Right atrium auricular region (tissue), 2 donors: ENCODE measurements at regions not wholly inside any gene's neighbourhood (a gene's known extent, or its start where the extent isn't known, plus 50 kb on each side); places are given as distances from the start of the nearest gene placed in this dataset.

ENCODE experiments used
- DNase-seq: peaks from one replicate; pipeline ENCODE4 v3.0.0-alpha.2; 2019; ENCODE audit warnings: low spot score
- H3K27ac ChIP-seq, 2 donors: fragments of 200-600 bp; sonication (generic); 1 replicate in 1 of 2; 2 replicates in 1 of 2; pipeline ENCODE4 v1.5.1; 2016 to 2019
- H3K27me3 ChIP-seq, 2 donors: fragments of 200-600 bp; sonication (generic); one replicate each; pipeline versions ENCODE4 v1.5.1 to v1.6.0; 2017 to 2019
- H3K36me3 ChIP-seq: fragments of 200-600 bp; sonication (generic); one replicate; pipeline ENCODE4 v1.5.1; 2016
- H3K4me1 ChIP-seq, 2 donors: fragments of 200-600 bp; sonication (generic); one replicate each; pipeline versions ENCODE4 v1.5.1 to v1.6.0; 2017 to 2019
- H3K4me3 ChIP-seq, 2 donors: fragments of 200-600 bp; sonication (generic); 1 replicate in 1 of 2; 2 replicates in 1 of 2; pipeline ENCODE4 v1.5.1; 2017 to 2019; ENCODE audit warnings: mild to moderate bottlenecking in 1 of 2, moderate library complexity in 1 of 2
- H3K9me3 ChIP-seq, 2 donors: fragments of 200-600 bp; sonication (generic); one replicate each; pipeline ENCODE4 v1.5.1; 2019
- TF ChIP-seq, protein P1 (sequence below), 2 donors: fragments of 200-600 bp; sonication (generic); IDR thresholded peaks; one replicate each; pipeline ENCODE4 v1.5.1; 2019; ENCODE audit warnings: antibody characterized with exemption in 2 of 2

- no peak for DNase-seq
- Histone ChIP-seq H3K4me1 (no peaks in the 10 kb centered on the region), H3K4me3 (no peak overlapping the region), H3K9me3 (no peaks in the 10 kb centered on the region), H3K27me3 (no peaks in the 10 kb centered on the region), H3K27ac (no peak overlapping the region), H3K36me3 (no peaks in the 10 kb centered on the region)
- TF ChIP-seq, protein P1, sequence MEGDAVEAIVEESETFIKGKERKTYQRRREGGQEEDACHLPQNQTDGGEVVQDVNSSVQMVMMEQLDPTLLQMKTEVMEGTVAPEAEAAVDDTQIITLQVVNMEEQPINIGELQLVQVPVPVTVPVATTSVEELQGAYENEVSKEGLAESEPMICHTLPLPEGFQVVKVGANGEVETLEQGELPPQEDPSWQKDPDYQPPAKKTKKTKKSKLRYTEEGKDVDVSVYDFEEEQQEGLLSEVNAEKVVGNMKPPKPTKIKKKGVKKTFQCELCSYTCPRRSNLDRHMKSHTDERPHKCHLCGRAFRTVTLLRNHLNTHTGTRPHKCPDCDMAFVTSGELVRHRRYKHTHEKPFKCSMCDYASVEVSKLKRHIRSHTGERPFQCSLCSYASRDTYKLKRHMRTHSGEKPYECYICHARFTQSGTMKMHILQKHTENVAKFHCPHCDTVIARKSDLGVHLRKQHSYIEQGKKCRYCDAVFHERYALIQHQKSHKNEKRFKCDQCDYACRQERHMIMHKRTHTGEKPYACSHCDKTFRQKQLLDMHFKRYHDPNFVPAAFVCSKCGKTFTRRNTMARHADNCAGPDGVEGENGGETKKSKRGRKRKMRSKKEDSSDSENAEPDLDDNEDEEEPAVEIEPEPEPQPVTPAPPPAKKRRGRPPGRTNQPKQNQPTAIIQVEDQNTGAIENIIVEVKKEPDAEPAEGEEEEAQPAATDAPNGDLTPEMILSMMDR (IDR thresholded peaks at IDR 0.05) = no peak
These were observed 303.5 kb upstream of the ANO3 start for GRCh38 chr11:26028393-26028911.

DNA sequence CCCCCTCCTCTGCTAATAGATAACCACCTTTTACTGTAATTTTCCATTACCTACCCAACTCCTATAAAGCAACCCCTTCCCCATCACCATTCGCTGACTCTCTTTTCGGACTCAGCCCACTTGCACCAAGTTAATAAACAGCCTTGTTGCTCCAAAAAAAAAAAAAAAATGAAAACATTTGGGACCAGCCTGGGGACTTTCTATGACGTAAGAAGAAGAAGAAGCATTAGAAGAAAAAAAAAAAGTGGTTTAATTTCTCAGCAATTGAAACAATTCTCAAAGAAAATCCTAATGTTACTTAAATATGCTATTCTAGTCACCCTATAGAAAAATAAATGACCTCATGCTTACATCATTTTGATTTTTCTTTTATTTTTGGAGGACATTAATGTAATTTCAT is 301.5 kb upstream of the ANO3 start:
- no peaks in the 10 kb centered on the region for H3K36me3 ChIP-seq
- no peaks in the 10 kb centered on the region for H3K9me3 ChIP-seq
- TF ChIP-seq, protein P1 (IDR thresholded peaks at IDR 0.05) = no peak
- H3K27ac ChIP-seq = no peak overlapping the region
- H3K27me3 ChIP-seq = no peaks in the 10 kb centered on the region
- H3K4me3 ChIP-seq = no peak overlapping the region
- DNase-seq = no peak
- H3K4me1 ChIP-seq = no peaks in the 10 kb centered on the region

DNA sequence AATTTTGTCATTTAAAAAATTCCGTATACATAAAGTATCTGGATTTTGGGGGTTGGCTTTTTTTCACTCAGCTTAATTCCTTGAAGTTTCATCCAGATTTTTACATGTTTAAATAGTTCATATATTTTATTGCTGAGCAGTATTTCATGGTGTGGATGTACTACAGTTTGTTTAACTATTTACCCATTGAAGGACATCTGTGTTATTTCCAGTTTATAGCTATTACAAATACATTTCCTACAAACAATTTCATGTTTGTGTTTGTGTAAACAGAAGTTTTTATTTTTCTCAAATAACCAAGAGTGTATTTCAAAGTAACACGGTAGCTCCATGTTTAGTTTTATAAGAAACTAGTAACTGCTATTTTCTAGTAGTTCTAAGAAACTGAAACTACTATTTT is 299.7 kb upstream of the ANO3 start:
- H3K27me3 ChIP-seq = no peaks in the 10 kb centered on the region
- H3K4me3 ChIP-seq = no peak overlapping the region
- DNase-seq = no peak
- H3K27ac ChIP-seq = no peak overlapping the region
- TF ChIP-seq, protein P1 (IDR thresholded peaks at IDR 0.05) = no peak
- H3K36me3 ChIP-seq = no peaks in the 10 kb centered on the region
- no peaks in the 10 kb centered on the region for H3K9me3 ChIP-seq
- H3K4me1 ChIP-seq = no peaks in the 10 kb centered on the region

DNA sequence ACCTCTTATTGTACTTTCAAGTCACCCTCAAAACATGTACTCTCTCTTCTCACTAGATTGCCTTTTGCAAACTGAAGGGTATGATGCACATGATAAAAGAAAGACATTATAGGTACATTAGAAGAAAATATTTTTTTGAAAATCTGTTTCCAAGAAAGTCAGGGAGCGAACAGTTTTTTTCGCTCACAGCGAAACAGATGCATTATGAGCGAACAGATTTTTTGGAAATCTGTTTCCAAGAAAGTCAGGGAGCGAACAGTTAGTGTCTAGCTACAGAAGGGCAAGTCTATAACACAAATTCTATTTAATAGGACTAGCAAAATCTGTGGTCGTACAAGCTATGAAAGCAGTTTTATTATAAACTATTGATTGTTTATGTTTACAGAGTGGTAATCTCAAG is 296.2 kb upstream of the ANO3 start:
- Histone ChIP-seq H3K36me3 (no peaks in the 10 kb centered on the region), H3K4me3 (no peak overlapping the region), H3K9me3 (no peaks in the 10 kb centered on the region), H3K4me1 (no peaks in the 10 kb centered on the region), H3K27me3 (no peaks in the 10 kb centered on the region), H3K27ac (no peak overlapping the region)
- no peak for DNase-seq
- TF ChIP-seq, protein P1 (IDR thresholded peaks at IDR 0.05) = no peak

DNA sequence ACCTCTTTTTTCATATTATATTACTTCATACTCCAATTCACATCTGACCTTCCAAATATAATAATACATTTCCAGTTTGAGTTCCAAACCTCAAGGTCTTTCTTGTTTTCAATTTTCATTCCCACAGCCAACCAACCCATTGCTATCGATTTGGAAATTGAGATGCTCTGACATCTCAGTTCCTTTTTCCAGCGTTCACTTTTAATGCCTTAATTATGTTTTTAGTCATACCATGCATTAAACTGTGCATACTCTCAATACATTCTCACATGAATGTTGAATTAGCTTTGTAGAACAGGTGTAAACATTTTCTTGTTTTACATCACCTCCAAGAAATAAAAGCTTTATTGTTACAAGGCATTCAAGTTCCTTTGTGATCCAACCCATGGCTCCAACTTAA is 294.2 kb upstream of the ANO3 start:
- no peaks in the 10 kb centered on the region for H3K27me3 ChIP-seq

DNA sequence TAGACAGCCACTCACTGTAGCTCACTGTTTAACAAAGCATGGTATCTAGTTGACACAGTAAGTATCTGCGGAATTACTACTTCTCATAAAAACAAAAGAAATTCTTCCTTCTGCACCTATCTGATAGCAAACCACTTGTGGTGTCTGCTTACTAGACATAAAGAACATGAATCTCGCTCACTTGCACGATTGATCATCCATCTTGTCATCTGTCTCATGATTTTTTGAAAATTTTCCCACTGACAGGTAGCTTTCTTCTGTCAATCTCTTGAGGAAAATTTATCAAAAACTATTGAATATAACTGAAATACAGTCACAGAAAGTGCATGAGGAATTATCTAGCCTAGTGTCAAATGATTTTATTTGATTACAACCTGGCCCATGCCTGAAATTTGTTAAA is 291.6 kb upstream of the ANO3 start:
- Histone ChIP-seq H3K4me3 (no peak overlapping the region), H3K4me1 (no peaks in the 10 kb centered on the region), H3K36me3 (no peaks in the 10 kb centered on the region), H3K9me3 (no peaks in the 10 kb centered on the region), H3K27ac (no peak overlapping the region), H3K27me3 (no peaks in the 10 kb centered on the region)
- TF ChIP-seq, protein P1 (IDR thresholded peaks at IDR 0.05) = no peak
- no peak for DNase-seq

More for the DNA sequence above, 294.2 kb upstream of the ANO3 start:
- TF ChIP-seq, protein P1 (IDR thresholded peaks at IDR 0.05) = no peak
- H3K27ac ChIP-seq = no peak overlapping the region
- H3K4me3 ChIP-seq = no peak overlapping the region
- no peaks in the 10 kb centered on the region for H3K36me3 ChIP-seq
- no peaks in the 10 kb centered on the region for H3K9me3 ChIP-seq
- no peak for DNase-seq
- no peaks in the 10 kb centered on the region for H3K4me1 ChIP-seq
